Body of pancreas (tissue), 4 donors: ENCODE measurements at regions not wholly inside any gene's neighbourhood (a gene's known extent, or its start where the extent isn't known, plus 50 kb on each side); places are given as distances from the start of the nearest gene placed in this dataset.

Experiments
- ATAC-seq: fragments of 150-250 bp; one replicate; pipeline ENCODE4 v1.9.1; 2016
- DNase-seq, 4 donors: peaks; one replicate each; pipeline ENCODE4 v3.0.0-alpha.2; 2019
- H3K27ac ChIP-seq, 4 donors: fragments of 200-600 bp; sonication (generic); 1 replicate in 3 of 4; 2 replicates in 1 of 4; pipeline versions ENCODE4 v1.5.1 to v1.6.1; 2016 to 2019; ENCODE audit warnings: mild to moderate bottlenecking in 1 of 4, mixed read lengths in 1 of 4, moderate library complexity in 1 of 4
- H3K27me3 ChIP-seq, 2 donors: fragments of 200-600 bp; sonication (generic); one replicate each; pipeline ENCODE4 v1.6.0; 2016; ENCODE audit warnings: mild to moderate bottlenecking in 1 of 2
- H3K36me3 ChIP-seq, 2 donors: fragments of 200-600 bp; sonication (generic); replicated peaks in 1 of 2; 2 replicates each; pipeline ENCODE4 v1.5.1; 2016; ENCODE audit warnings: low read depth in 2 of 2; ENCODE audit not compliant: insufficient read depth in 1 of 2
- H3K4me1 ChIP-seq: fragments of 200-600 bp; sonication (generic); one replicate; pipeline ENCODE4 v1.6.0; 2016
- H3K4me3 ChIP-seq, 2 donors: fragments of 200-600 bp; sonication (generic); 1 replicate in 1 of 2; 2 replicates in 1 of 2; pipeline ENCODE4 v1.5.1; 2016 to 2019
- H3K9me3 ChIP-seq, 3 donors: fragments of 200-600 bp; sonication (generic); 1 replicate in 2 of 3; 2 replicates in 1 of 3; pipeline ENCODE4 v1.5.1; 2016
- POLR2A ChIP-seq, 3 donors: fragments of 450-650 bp; IDR thresholded peaks; one replicate each; pipeline ENCODE4 v1.6.1; 2016; ENCODE audit warnings: antibody characterized with exemption in 3 of 3, mild to moderate bottlenecking in 2 of 3
- WGBS, 2 donors: methylation state at CpG; one replicate each; pipeline ENCODE4 v1.1.5; 2017; 5-methylcytosine and 5-hydroxymethylcytosine counted together
- intact Hi-C: fragments of 100-400 bp; cut with DNase I; formaldehyde crosslinking; loops from one replicate; pipeline ENCODE4 v1.15.1; 2023
- TF ChIP-seq, protein P1 (sequence below), 7 experiments: fragments of 450-650 bp in 4 of 7; fragments of 200-600 bp in 3 of 7; sonication (generic) in 3 of 7; IDR thresholded peaks; one replicate each; pipeline ENCODE4 v1.5.1; 2016 to 2019; ENCODE audit warnings: antibody characterized with exemption in 7 of 7

GRCh38 chr7:156143683-156144082 lies 331.4 kb upstream of the SHH start:
- H3K4me1 ChIP-seq = peaks cover 12% of the 10 kb centered on the region
- H3K36me3 ChIP-seq = no peaks in the 10 kb centered on the region
- no peak for ATAC-seq
- no peaks in the 10 kb centered on the region for H3K9me3 ChIP-seq
- no peak overlapping the region for H3K4me3 ChIP-seq
- no peak overlapping the region for H3K27ac ChIP-seq
- H3K27me3 ChIP-seq = no peaks in the 10 kb centered on the region
- no peak for DNase-seq
- no peak for TF ChIP-seq POLR2A (IDR thresholded peaks at IDR 0.05)
- TF ChIP-seq, protein P1, sequence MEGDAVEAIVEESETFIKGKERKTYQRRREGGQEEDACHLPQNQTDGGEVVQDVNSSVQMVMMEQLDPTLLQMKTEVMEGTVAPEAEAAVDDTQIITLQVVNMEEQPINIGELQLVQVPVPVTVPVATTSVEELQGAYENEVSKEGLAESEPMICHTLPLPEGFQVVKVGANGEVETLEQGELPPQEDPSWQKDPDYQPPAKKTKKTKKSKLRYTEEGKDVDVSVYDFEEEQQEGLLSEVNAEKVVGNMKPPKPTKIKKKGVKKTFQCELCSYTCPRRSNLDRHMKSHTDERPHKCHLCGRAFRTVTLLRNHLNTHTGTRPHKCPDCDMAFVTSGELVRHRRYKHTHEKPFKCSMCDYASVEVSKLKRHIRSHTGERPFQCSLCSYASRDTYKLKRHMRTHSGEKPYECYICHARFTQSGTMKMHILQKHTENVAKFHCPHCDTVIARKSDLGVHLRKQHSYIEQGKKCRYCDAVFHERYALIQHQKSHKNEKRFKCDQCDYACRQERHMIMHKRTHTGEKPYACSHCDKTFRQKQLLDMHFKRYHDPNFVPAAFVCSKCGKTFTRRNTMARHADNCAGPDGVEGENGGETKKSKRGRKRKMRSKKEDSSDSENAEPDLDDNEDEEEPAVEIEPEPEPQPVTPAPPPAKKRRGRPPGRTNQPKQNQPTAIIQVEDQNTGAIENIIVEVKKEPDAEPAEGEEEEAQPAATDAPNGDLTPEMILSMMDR (IDR thresholded peaks at IDR 0.05) = no peak
- WGBS, 2 donors = 75 to 77% methylated on average over 4 to 7 of the region's 7 CpGs
- intact Hi-C loops = no loop called here

DNA sequence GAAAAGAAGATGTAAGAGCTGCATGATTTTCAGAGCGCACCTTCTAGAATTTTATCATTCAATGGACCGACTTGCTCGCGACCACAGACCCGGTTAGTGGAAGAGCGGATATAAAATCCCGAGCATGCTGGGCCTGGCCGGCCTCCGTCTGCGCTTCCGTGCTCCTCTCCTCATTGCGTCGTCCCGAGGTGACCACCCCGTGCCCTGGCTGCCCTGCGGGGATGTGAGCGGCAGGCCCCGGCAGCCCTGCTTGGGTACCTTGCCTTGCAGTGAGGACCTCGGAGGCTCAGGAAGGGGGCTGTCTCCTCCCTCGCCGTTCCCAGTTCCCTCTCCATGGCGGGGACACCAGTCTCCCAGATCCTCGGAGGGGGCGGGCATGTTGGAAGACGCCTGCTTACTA lies 330.9 kb upstream of the SHH start:
- WGBS, 2 donors = 86 to 89% methylated on average over 24 of the region's 25 CpGs
- Histone ChIP-seq H3K9me3 (no peaks in the 10 kb centered on the region), H3K4me3 (no peak overlapping the region), H3K36me3 (no peaks in the 10 kb centered on the region), H3K27me3 (no peaks in the 10 kb centered on the region), H3K4me1 (peaks cover 12% of the 10 kb centered on the region), H3K27ac (no peak overlapping the region)
- TF ChIP-seq POLR2A (IDR thresholded peaks at IDR 0.05) = no peak
- TF ChIP-seq, protein P1 (IDR thresholded peaks at IDR 0.05) = no peak
- no peak for DNase-seq
- intact Hi-C loops = no loop called here
- no peak for ATAC-seq

DNA sequence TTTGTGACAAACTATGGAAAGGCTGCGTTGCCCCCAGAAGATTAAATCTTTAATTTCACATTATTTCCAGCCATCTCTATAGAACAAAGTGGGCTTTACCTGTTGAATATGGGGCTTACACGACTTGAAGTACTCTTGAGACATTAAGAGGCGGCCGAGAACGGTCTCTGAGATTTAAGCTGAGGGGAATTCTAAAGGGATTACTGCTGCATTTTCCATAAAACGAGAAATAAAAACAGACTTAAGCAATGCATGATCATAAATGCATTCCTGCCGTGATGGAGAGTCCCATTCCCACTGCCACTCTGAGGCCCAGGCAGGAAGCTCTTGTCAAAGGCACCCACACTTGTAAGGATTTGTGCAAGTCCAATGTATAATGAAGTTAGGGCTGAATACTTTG lies 329.7 kb upstream of the SHH start:
- no peaks in the 10 kb centered on the region for H3K36me3 ChIP-seq
- no peak overlapping the region for H3K27ac ChIP-seq
- ATAC-seq = no peak
- DNase-seq = no peak
- peaks cover 3% of the 10 kb centered on the region for H3K4me1 ChIP-seq
- no peak overlapping the region for H3K4me3 ChIP-seq
- intact Hi-C loops = no loop called here
- no peaks in the 10 kb centered on the region for H3K9me3 ChIP-seq
- TF ChIP-seq POLR2A (IDR thresholded peaks at IDR 0.05) = no peak
- TF ChIP-seq, protein P1 (IDR thresholded peaks at IDR 0.05) = no peak
- no peaks in the 10 kb centered on the region for H3K27me3 ChIP-seq
- 74 to 82% methylated on average over 7 of the region's 7 CpGs for WGBS, 2 donors

DNA sequence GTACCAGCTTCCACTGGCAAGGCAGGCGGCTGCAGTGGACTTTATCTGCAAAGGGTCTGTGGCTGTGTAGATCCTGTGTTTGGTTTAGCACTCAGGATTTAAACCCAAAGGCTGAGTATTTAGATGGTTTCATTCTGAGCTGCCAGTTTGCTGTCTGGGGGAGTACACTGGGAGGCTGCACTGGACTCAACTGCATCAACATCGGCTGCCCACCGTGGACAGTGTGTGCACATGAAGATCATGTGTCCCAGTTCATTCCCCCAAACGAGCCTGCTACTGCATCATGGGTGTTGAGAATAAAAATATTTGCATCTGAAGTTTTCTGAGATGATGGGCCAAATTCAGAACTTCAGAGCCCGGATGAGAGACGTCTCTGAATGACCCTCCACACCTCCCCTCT lies 328.6 kb upstream of the SHH start:
- TF ChIP-seq, protein P1 (IDR thresholded peaks at IDR 0.05) = no peak
- TF ChIP-seq POLR2A (IDR thresholded peaks at IDR 0.05) = no peak
- Histone ChIP-seq H3K9me3 (no peaks in the 10 kb centered on the region), H3K36me3 (no peaks in the 10 kb centered on the region), H3K4me3 (no peak overlapping the region), H3K27me3 (no peaks in the 10 kb centered on the region), H3K4me1 (no peaks in the 10 kb centered on the region), H3K27ac (no peak overlapping the region)
- no peak for DNase-seq
- no peak for ATAC-seq
- 59 to 76% methylated on average over 6 of the region's 6 CpGs for WGBS, 2 donors
- intact Hi-C loops = no loop called here

DNA sequence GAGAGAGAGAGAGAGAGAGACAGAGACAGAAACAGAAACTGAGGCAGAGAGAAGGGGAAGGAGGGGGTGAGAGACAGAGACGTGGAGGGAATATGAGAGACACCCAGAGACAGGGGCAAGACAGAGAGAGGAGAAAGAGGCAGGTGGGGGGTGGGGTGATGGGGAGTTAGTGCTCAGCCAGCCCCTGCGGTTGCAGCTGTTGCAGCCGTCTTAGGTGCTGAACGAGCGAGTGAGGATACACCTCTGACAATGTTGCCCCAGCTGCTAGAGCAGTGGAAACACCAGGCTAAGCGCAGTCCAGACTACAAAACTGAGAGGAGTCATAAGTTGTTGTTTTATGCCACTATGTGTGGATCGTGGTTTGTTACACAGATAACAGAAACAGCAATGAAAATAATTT lies 328.2 kb upstream of the SHH start:
- Histone ChIP-seq H3K27ac (no peak overlapping the region), H3K4me1 (no peaks in the 10 kb centered on the region), H3K36me3 (no peaks in the 10 kb centered on the region), H3K27me3 (no peaks in the 10 kb centered on the region), H3K4me3 (no peak overlapping the region), H3K9me3 (no peaks in the 10 kb centered on the region)
- no peak for ATAC-seq
- TF ChIP-seq, protein P1 (IDR thresholded peaks at IDR 0.05) = no peak
- no peak for TF ChIP-seq POLR2A (IDR thresholded peaks at IDR 0.05)
- 53 to 54% methylated on average over 7 of the region's 7 CpGs for WGBS, 2 donors
- intact Hi-C loops = no loop called here
- no peak for DNase-seq
